ENCODE measurements at regions not wholly inside any gene's neighbourhood (a gene's known extent, or its start where the extent isn't known, plus 50 kb on each side); places are given as distances from the start of the nearest gene placed in this dataset.
"Not testable (repeated sequence)": the region's sequence is repeated elsewhere in the genome, so short reads cannot be mapped to it uniquely, and the experiment has no call there.

DNA sequence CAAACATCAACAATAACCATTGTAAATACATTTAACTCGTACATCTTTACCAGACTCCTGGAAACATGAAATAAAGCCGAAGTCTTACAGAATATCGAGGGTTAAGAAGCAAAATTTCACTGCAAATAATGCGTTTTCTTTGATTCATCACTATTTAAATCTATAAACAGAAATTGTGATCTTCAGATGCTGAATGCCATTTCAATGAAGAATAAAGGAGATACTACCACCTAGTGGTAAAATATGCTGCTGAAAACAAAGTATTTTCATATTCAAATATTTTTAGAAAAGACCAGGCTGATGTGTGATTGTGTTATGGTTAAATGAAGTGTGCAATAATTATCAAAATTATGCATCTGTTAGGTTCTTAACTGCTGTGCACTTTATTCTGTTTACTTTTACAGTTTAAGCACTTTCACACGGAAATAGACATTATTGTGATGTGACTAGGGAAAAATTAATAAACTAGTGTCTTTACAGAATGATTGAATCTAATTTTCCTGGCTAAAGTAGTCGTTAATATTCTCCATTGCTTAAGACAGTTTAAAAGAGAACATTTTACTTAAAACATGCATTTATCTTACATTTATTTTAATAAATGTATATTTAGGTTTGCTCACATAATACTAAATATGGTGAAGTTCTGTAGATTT lies 1093.1 kb downstream of the MRPL39 start:
- intact Hi-C loops (cut with micrococcal nuclease; ENCODE audit: unreplicated experiment): loop anchor here (1.0 kb wide), 1 partner anchor 138 kb away; no protein-coding TSS in a partner anchor
- CTCF ChIA-PET: no interaction called here
- BruUV-seq (replicated peaks): no TSS peak
- TF ChIP-seq, protein P1, sequence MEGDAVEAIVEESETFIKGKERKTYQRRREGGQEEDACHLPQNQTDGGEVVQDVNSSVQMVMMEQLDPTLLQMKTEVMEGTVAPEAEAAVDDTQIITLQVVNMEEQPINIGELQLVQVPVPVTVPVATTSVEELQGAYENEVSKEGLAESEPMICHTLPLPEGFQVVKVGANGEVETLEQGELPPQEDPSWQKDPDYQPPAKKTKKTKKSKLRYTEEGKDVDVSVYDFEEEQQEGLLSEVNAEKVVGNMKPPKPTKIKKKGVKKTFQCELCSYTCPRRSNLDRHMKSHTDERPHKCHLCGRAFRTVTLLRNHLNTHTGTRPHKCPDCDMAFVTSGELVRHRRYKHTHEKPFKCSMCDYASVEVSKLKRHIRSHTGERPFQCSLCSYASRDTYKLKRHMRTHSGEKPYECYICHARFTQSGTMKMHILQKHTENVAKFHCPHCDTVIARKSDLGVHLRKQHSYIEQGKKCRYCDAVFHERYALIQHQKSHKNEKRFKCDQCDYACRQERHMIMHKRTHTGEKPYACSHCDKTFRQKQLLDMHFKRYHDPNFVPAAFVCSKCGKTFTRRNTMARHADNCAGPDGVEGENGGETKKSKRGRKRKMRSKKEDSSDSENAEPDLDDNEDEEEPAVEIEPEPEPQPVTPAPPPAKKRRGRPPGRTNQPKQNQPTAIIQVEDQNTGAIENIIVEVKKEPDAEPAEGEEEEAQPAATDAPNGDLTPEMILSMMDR (IDR thresholded peaks at IDR 0.05; ENCODE audit: unreplicated experiment): no peak
- no peak for DNase-seq
- no peaks in the 10 kb centered on the region for H3K4me1 Mint-ChIP-seq (ENCODE audit: low read depth, unreplicated experiment)
- H3K9me3 Mint-ChIP-seq (ENCODE audit: low read depth, unreplicated experiment): peaks cover 2% of the 10 kb centered on the region
- H3K4me3 Mint-ChIP-seq (ENCODE audit: low read depth, unreplicated experiment): no peak overlapping the region
- H3K27me3 Mint-ChIP-seq (ENCODE audit: unreplicated experiment): no peaks in the 10 kb centered on the region
- no peaks in the 10 kb centered on the region for H3K36me3 Mint-ChIP-seq (ENCODE audit: insufficient read depth, unreplicated experiment)
- H3K27ac Mint-ChIP-seq (ENCODE audit: unreplicated experiment): no peak overlapping the region

DNA sequence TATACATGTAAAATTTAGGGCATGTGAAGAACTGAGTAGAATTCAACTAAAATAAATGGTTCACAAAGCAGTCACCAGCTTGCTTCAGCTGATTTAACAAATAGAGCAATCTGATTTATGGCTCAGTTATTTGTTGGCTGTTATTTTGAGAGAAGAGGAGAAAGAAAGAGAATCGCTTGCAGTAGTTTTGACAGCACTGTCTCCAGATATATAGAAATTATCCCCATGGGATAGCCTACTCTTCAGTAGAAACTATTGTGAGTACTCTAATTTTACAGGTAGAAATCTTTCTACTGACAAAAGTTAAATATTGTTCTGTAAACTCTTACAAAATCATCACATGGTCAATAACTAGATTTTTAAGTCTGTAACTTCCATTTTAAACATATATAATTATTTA lies 1098.2 kb downstream of the MRPL39 start:
- Mint-ChIP-seq H3K4me3 (ENCODE audit: low read depth, unreplicated experiment) (no peak overlapping the region), H3K27me3 (ENCODE audit: unreplicated experiment) (no peaks in the 10 kb centered on the region), H3K36me3 (ENCODE audit: insufficient read depth, unreplicated experiment) (no peaks in the 10 kb centered on the region), H3K9me3 (ENCODE audit: low read depth, unreplicated experiment) (peaks cover 10% of the 10 kb centered on the region), H3K4me1 (ENCODE audit: low read depth, unreplicated experiment) (no peaks in the 10 kb centered on the region), H3K27ac (ENCODE audit: unreplicated experiment) (no peak overlapping the region)
- TF ChIP-seq, protein P1 (IDR thresholded peaks at IDR 0.05; ENCODE audit: unreplicated experiment): no peak
- no TSS peak for BruUV-seq (replicated peaks)
- no peak for DNase-seq
- intact Hi-C loops (cut with micrococcal nuclease; ENCODE audit: unreplicated experiment): no loop called here
- CTCF ChIA-PET: no interaction called here

DNA sequence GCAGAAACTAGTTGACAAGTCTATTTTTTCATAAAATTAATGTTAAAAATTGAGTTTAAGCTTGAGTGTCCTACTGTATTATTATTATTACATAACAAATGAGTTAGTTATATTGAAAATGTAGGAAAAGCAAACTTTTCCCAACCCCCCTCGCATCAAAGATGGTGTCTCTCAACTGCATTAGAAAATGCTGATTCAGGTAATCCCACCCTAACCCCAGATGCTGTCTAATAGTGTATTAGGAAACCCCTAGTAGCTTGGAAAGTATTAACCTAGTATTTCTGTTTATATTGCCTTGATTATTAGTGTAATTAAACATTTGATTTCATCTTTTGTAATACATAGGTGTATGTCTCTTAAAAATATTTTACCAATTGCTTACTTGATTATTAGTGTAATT lies 1120.3 kb downstream of the MRPL39 start:
- H3K4me1 Mint-ChIP-seq (ENCODE audit: low read depth, unreplicated experiment): no peaks in the 10 kb centered on the region
- H3K36me3 Mint-ChIP-seq (ENCODE audit: insufficient read depth, unreplicated experiment): no peaks in the 10 kb centered on the region
- H3K9me3 Mint-ChIP-seq (ENCODE audit: low read depth, unreplicated experiment): peaks cover 2% of the 10 kb centered on the region
- no peaks in the 10 kb centered on the region for H3K27me3 Mint-ChIP-seq (ENCODE audit: unreplicated experiment)
- CTCF ChIA-PET: no interaction called here
- intact Hi-C loops (cut with micrococcal nuclease; ENCODE audit: unreplicated experiment): no loop called here
- no TSS peak for BruUV-seq (replicated peaks)
- no peak overlapping the region for H3K27ac Mint-ChIP-seq (ENCODE audit: unreplicated experiment)
- no peak for DNase-seq
- H3K4me3 Mint-ChIP-seq (ENCODE audit: low read depth, unreplicated experiment): no peak overlapping the region
- TF ChIP-seq, protein P1 (IDR thresholded peaks at IDR 0.05; ENCODE audit: unreplicated experiment): no peak

GRCh38 chr21:24483361-24483760 lies 1123.9 kb downstream of the MRPL39 start:
- H3K36me3 Mint-ChIP-seq (ENCODE audit: insufficient read depth, unreplicated experiment); H3K27me3 Mint-ChIP-seq (ENCODE audit: unreplicated experiment); H3K4me1 Mint-ChIP-seq (ENCODE audit: low read depth, unreplicated experiment); BruUV-seq (replicated peaks); H3K27ac Mint-ChIP-seq (ENCODE audit: unreplicated experiment); H3K4me3 Mint-ChIP-seq (ENCODE audit: low read depth, unreplicated experiment); CTCF ChIA-PET; DNase-seq; H3K9me3 Mint-ChIP-seq (ENCODE audit: low read depth, unreplicated experiment); intact Hi-C loops (cut with micrococcal nuclease; ENCODE audit: unreplicated experiment): not testable (repeated sequence)

DNA sequence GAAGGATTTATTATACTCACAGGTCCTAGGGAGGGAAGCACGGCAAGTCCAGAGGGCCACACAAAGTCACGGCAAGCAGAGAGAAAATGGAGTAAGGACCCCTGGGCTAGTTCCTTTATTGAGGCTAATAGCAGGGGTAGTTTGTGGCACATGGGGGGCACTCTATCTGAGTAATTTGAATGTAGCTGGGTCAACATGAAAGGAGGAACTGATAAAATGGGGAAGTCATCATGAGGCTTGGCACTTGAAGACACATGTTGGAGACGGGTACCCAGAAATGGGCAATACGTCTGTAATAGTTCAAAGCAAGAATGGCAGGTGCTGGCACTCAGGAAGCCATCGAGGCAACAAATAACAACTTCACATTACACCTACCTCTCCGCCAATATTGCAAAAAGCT lies 1136.4 kb downstream of the MRPL39 start:
- CTCF ChIA-PET: no interaction called here
- no peak overlapping the region for H3K4me3 Mint-ChIP-seq (ENCODE audit: low read depth, unreplicated experiment)
- no peaks in the 10 kb centered on the region for H3K27me3 Mint-ChIP-seq (ENCODE audit: unreplicated experiment)
- intact Hi-C loops (cut with micrococcal nuclease; ENCODE audit: unreplicated experiment): no loop called here
- no peaks in the 10 kb centered on the region for H3K9me3 Mint-ChIP-seq (ENCODE audit: low read depth, unreplicated experiment)
- TF ChIP-seq, protein P1 (IDR thresholded peaks at IDR 0.05; ENCODE audit: unreplicated experiment): no peak
- no TSS peak for BruUV-seq (replicated peaks)
- H3K27ac Mint-ChIP-seq (ENCODE audit: unreplicated experiment): no peak overlapping the region
- H3K4me1 Mint-ChIP-seq (ENCODE audit: low read depth, unreplicated experiment): no peaks in the 10 kb centered on the region
- H3K36me3 Mint-ChIP-seq (ENCODE audit: insufficient read depth, unreplicated experiment): no peaks in the 10 kb centered on the region
- DNase-seq: no peak

Measured in Calu3 (cell line).